Epithelial cell of prostate (primary cell): ENCODE measurements at regions not wholly inside any gene's neighbourhood (a gene's known extent, or its start where the extent isn't known, plus 50 kb on each side); places are given as distances from the start of the nearest gene placed in this dataset.
A peak's percentile ranks its signal among the peaks of the same experiment; 100 is the strongest.

Source experiments
- DNase-seq: peaks from one replicate; pipeline ENCODE4 v3.0.0-alpha.2; 2011; ENCODE audit warnings: low read depth, low spot score
- H3K27ac ChIP-seq: fragments of 450-650 bp; 2 replicates; pipeline ENCODE4 v1.5.1; 2017; ENCODE audit warnings: mild to moderate bottlenecking

- DNase-seq = no peak
- H3K27ac ChIP-seq = no peak overlapping the region
Observed at GRCh38 chr11:105334025-105334714, 194.6 kb upstream of the CARD18 start.

DNA sequence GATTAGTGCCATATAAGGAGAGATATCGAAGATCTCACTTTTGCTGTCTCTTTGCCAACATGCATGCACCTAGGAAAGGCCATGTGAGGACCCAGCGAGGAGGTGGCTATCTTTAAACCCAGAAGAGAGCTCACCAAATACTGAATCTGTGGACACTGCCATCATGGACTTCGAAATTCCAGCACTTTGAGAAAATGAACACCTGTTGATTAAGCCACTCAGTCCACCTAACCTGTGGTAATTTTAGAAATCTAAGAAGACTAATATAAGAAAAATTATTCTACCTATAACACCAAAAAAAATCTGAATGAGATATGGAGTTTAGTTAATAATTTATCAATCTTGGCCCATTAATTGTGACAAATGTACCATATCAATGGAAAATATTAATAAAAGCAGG is 193.6 kb upstream of the CARD18 start:
- no peak for DNase-seq
- H3K27ac ChIP-seq = no peak overlapping the region

GRCh38 chr11:105332171-105332570 is 192.6 kb upstream of the CARD18 start:
- no peak for DNase-seq
- H3K27ac ChIP-seq = no peak overlapping the region

DNA sequence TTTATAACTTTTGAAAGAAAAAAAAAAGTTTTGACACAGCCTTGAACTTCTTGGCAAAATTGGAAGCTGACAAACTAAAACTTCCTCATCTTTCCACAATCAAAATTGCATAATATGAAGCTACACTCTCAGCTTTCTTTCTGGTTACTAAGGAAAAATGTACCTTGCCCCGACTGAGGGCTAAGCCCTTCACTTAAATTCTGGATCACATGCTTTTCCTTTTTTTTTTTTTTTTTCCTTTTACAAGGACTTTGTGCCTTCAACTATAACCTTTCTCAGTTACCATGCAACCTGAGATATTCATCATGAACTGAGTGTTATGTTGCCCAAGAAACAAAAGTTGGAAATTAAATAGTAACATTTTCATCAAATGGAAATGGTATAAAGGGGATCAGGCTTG is 188.5 kb upstream of the CARD18 start:
- no peak overlapping the region for H3K27ac ChIP-seq
- DNase-seq = no peak

DNA sequence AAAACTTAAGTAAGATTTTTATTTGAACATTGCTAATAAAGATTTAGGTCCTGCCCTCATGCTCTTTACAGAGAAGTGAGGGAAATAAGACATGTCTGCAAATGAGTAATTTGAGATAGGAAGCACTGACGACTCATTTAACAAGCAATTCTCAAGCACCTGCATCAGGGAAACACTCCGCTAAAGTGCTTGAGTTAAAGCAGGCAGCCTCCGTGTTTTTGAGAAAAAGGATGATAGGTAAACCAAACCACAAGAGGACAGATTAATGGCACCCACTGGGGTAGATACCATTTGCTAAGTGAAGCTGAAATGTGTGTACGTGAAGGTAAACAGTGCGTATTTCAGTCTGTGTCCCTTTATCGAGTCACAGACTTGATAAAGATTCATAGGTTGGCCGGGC is 184.6 kb upstream of the CARD18 start:
- DNase-seq = no peak
- H3K27ac ChIP-seq = no peak overlapping the region

DNA sequence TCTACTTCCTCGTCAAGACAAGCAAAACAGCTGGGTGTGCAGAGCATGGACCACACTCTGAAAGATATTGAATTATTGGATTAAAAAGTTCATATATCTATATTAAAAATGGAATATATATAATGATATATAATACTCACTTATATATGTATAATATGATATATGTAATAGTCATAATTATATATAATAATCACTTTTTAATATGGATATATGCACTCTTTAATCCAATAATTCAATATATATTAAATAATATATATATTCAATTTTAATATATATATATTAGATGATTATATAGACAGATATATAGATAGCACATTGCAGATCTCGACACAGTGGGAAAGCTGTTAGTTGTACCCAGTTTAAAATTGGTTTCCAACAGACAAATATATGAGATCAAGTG is 182.1 kb upstream of the CARD18 start:
- no peak for DNase-seq
- H3K27ac ChIP-seq = no peak overlapping the region

- H3K27ac ChIP-seq = no peak overlapping the region
- no peak for DNase-seq
Observed at GRCh38 chr11:105315287-105315686, 175.7 kb upstream of the CARD18 start.

GRCh38 chr11:105312266-105312665 is 172.7 kb upstream of the CARD18 start:
- H3K27ac ChIP-seq = no peak overlapping the region
- no peak for DNase-seq

DNA sequence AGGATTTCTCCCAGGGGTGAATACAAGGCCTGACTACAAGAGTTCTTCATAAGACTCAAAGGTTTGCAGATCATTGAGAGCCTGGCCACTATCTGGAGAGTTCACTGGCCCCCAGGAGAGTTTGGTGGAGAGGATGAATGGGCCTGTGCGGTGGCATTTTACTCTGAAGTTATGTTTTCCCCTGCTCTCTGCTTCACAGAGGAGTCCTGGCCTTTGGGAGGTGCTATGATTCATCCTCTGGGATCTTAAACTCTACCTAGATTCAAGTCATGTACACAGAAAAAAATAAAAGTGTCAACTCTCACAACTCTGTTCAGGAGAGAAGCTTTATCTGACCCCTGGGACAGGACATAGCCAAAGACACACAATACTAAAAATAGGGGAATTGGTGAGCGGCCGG is 159.1 kb upstream of the CARD18 start:
- no peak overlapping the region for H3K27ac ChIP-seq
- no peak for DNase-seq

DNA sequence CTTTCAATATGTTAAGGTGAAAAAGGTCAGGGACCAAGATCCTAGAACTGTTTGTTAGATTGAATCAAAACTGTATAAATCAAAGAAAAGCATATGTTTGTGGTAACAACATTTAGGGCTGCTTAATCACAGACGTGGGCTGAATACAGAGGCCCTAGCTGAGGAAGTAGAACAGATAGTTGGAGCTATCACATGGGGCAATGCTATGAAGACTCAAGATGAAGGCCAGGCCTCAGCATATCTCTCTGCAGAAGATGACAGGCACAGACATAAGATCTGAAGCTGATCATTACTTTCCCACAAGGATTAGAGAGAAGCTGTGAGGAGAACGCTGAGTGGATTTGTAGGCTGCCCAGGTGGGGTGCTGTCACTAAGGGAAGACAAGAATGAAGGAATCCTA is 158.6 kb upstream of the CARD18 start:
- DNase-seq = no peak
- no peak overlapping the region for H3K27ac ChIP-seq

GRCh38 chr11:105297463-105297862 is 157.9 kb upstream of the CARD18 start:
- no peak overlapping the region for H3K27ac ChIP-seq
- no peak for DNase-seq

- DNase-seq = no peak
- H3K27ac ChIP-seq = no peak overlapping the region
Observed at GRCh38 chr11:105296806-105297205, 157.2 kb upstream of the CARD18 start.

DNA sequence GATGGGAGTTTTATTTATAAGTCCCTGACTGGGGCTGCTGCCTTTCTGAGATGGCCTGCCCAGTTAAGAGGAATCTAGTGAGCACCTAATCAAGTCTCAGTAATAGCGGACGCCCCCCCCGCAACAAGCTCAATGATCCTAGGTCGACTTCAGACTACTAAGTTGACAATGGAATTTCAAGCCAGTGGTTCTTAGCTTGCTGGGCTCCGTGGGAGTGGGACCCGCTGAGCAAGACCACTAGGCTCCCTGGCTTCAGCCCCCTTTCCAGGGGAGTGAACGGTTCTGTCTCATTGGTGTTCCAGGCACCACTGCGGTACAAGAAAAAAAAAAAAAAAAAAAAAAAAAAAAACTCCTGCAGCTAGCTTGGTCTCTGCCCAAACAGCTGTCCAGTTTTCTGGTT is 156.8 kb upstream of the CARD18 start:
- H3K27ac ChIP-seq = no peak overlapping the region
- DNase-seq = no peak

- H3K27ac ChIP-seq = no peak overlapping the region
- no peak for DNase-seq
Observed at GRCh38 chr11:105282658-105283057, 143.1 kb upstream of the CARD18 start.

GRCh38 chr11:105274631-105275030 is 135.1 kb upstream of the CARD18 start:
- H3K27ac ChIP-seq = no peak overlapping the region
- DNase-seq = no peak

DNA sequence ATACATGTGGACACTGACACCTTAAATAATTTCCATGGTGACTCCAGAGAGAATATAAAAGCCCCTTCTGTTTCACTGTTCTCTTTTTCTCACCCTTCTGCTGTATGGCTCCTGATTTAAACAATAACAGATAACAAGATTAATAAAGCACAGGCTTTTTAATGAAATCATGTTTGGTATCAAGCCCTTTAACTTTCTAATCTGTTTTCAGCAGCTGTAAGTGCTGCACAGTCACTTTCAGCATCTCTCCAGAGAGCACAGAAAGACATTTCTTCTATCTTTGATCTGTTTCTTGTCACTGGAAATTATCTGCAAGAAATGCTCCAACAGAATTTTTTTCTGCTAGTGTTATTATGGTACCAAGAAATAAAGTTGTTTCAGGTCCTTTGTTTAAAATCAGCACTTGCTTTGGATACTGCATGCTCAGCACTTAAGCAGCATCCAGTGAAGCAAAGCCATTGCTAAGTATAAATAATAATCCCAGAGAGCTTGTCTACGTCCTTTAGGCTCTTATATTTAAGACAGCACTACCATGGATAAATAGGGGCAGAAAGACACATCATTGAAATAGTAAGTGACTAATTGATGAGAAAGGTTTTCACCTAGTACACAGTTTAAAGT is 134.2 kb upstream of the CARD18 start:
- H3K27ac ChIP-seq = no peak overlapping the region
- no peak for DNase-seq

DNA sequence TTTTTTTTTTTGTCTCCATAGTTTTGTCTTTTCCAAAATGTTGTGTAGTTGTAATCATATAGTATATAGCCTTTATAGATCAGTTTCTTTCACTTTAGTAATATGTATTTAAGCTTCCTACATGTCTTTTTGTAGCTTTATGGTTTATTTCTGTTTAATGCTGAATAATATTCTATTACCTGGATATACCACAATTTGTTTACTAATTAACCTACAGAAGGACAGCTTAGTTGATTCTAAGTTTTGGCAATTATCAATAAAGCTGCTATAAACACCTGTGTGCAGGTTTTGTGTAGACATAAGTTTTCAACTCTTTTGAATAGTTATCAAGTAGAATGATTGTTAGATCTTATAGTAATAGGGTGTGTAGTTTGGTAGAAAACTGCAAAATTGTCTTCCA is 130.3 kb upstream of the CARD18 start:
- no peak for DNase-seq
- H3K27ac ChIP-seq = no peak overlapping the region

DNA sequence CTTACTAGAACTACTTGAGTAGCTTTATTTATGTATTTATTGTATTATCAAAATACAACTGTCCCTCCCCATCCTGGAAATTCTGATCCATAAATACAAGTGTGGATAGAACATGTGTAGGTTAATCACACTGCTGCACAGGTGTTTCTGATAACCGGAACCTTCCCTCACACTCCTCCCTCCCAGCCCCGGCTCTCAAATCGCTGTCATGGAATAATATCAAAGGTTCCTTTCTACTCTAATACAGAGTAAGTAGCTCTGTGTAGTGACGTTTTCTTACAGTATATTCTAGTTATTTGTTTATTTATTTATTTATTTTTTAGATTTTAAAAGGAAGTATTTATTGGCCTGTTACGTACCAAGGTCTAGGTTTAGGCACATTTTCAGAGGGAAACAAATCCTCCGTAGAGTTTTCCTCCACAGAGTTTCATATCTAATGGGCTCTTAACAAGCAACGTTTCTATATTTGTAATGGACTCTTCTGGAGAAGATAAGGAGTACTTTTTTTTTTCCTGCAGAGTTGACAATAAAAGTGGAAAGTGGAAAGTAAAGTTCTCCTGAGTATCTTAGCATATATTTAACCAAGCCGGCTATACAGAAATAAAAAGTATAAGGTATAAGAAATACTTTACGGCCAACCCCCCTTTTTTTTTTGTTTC is 129.0 kb upstream of the CARD18 start:
- no peak for DNase-seq
- no peak overlapping the region for H3K27ac ChIP-seq

DNA sequence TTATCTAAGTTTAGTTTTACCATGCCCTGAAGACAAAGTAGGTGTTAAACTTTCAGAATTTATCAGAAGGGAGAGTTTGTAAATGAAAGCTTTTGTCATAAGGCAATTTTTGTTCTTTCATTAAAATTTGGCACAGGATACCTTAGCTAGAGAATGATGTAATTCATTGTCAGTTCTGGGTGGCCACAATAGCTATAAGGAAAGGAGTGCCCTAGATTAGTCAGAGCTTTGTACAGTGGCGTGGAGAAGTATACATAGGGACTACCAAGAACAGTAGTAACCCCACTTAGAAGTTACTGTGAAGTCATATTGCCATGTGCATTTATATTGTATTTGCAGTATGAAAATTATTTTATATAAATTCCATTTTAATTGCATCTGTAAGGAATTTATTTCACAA is 126.3 kb upstream of the CARD18 start:
- peak; percentile 24 for DNase-seq
- H3K27ac ChIP-seq = peak overlapping the region; percentile 55

DNA sequence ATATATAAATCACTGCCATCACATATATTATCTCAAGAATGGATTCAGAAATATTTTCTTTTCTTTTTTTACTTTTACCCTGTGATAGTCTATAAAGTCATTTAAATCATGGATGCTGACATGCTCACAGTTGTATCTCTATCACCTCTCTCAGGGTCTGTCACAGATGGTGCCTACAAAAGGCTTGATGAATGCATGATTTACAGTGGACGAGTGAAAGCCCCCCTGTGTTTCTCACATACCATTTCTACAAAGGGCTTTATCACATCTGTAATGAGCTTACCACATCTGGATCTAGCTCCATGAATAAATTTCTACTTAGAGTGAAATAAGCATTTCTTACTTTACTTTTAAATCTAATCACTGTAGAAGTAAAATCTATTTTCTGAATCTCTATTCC is 121.4 kb upstream of the CARD18 start:
- no peak for DNase-seq
- H3K27ac ChIP-seq = no peak overlapping the region

DNA sequence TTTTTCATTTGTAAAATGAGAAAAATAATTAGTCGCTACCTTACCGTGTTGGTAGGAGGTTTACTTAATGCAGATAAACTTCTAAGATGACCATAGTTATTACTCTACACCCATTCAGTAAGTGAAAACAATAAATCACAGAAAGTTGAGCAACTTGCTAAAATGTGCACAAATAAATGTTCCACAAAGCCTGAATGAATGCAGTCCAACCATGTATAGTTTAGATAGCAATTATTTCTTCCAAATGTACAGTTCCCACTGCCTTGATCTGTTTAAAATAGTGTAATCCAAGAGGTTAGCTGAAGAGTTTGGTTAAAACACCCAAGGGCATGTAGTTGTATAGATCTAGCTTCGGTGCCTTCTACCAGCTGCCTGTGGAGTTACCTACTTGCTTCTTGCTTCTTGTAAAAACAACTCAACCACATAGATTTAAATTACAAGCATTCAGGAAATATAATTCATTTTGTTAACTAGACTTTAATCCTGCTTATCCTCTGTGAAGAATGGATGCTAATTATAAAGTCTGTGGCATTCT is 106.3 kb upstream of the CARD18 start:
- H3K27ac ChIP-seq = no peak overlapping the region
- DNase-seq = no peak
